Islet of Langerhans (tissue), 1 donor: ENCODE measurements at regions not wholly inside any gene's neighbourhood (a gene's known extent, or its start where the extent isn't known, plus 50 kb on each side); places are given as distances from the start of the nearest gene placed in this dataset.
"Not testable (repeated sequence)": the region's sequence is repeated elsewhere in the genome, so short reads cannot be mapped to it uniquely, and the experiment has no call there.

Experiments used
- FAIRE-seq: peaks from one replicate; lab custom pipeline; 2011; peaks lifted over from hg19 to GRCh38; lab: Jason Lieb, UNC

- FAIRE-seq = no peak
Observed at GRCh38 chr4:79609817-79610216, 201.8 kb upstream of the GK2 start.

GRCh38 chr4:79607979-79608378 lies 200.0 kb upstream of the GK2 start:
- no peak for FAIRE-seq

- no peak for FAIRE-seq
Observed at GRCh38 chr4:79604152-79604551, 196.1 kb upstream of the GK2 start.

GRCh38 chr4:79603681-79604080 lies 195.7 kb upstream of the GK2 start:
- no peak for FAIRE-seq

GRCh38 chr4:79599691-79600090 lies 191.7 kb upstream of the GK2 start:
- FAIRE-seq = no peak

GRCh38 chr4:79598801-79599200 lies 190.8 kb upstream of the GK2 start:
- no peak for FAIRE-seq

GRCh38 chr4:79598214-79598613 lies 190.2 kb upstream of the GK2 start:
- no peak for FAIRE-seq

- FAIRE-seq = no peak
Observed at GRCh38 chr4:79597266-79597665, 189.2 kb upstream of the GK2 start.

GRCh38 chr4:79592218-79592617 lies 184.2 kb upstream of the GK2 start:
- FAIRE-seq = not testable (repeated sequence)

- FAIRE-seq = no peak
Observed at GRCh38 chr4:79588679-79589078, 180.7 kb upstream of the GK2 start.

- not testable (repeated sequence) for FAIRE-seq
Observed at GRCh38 chr4:79587207-79587606, 179.2 kb upstream of the GK2 start.

GRCh38 chr4:79585834-79586233 lies 177.8 kb upstream of the GK2 start:
- FAIRE-seq = no peak

- no peak for FAIRE-seq
Observed at GRCh38 chr4:79585330-79585729, 177.3 kb upstream of the GK2 start.

GRCh38 chr4:79584902-79585301 lies 176.9 kb upstream of the GK2 start:
- FAIRE-seq = no peak

GRCh38 chr4:79584352-79584751 lies 176.3 kb upstream of the GK2 start:
- FAIRE-seq = no peak

GRCh38 chr4:79578606-79579005 lies 170.6 kb upstream of the GK2 start:
- no peak for FAIRE-seq

GRCh38 chr4:79576429-79576753 lies 168.4 kb upstream of the GK2 start:
- FAIRE-seq = peak; percentile 24

GRCh38 chr4:79575709-79576428 lies 167.8 kb upstream of the GK2 start:
- no peak for FAIRE-seq

- no peak for FAIRE-seq
Observed at GRCh38 chr4:79574741-79575451, 166.9 kb upstream of the GK2 start.

- no peak for FAIRE-seq
Observed at GRCh38 chr4:79563219-79563618, 155.2 kb upstream of the GK2 start.

- FAIRE-seq = no peak
Observed at GRCh38 chr4:79561751-79562150, 153.7 kb upstream of the GK2 start.

GRCh38 chr4:79559398-79559797 lies 151.4 kb upstream of the GK2 start:
- not testable (repeated sequence) for FAIRE-seq

- no peak for FAIRE-seq
Observed at GRCh38 chr4:79552311-79552710, 144.3 kb upstream of the GK2 start.

GRCh38 chr4:79551555-79551954 lies 143.5 kb upstream of the GK2 start:
- FAIRE-seq = no peak
